Mucosa of stomach (tissue), 1 donor: ENCODE measurements at regions not wholly inside any gene's neighbourhood (a gene's known extent, or its start where the extent isn't known, plus 50 kb on each side); places are given as distances from the start of the nearest gene placed in this dataset.
"Not testable (repeated sequence)": the region's sequence is repeated elsewhere in the genome, so short reads cannot be mapped to it uniquely, and the experiment has no call there.

ENCODE experiments used
- H3K27me3 ChIP-seq: one replicate; pipeline ENCODE4 v1.7.0; 2013; ENCODE audit warnings: mild to moderate bottlenecking, low read length; ENCODE audit not compliant: control insufficient read depth, insufficient read depth
- H3K36me3 ChIP-seq: one replicate; pipeline ENCODE4 v1.7.0; 2013; ENCODE audit warnings: low read length; ENCODE audit not compliant: control insufficient read depth, insufficient read depth
- H3K4me1 ChIP-seq: one replicate; pipeline ENCODE4 v1.7.0; 2013; ENCODE audit warnings: mild to moderate bottlenecking, low read length; ENCODE audit not compliant: control insufficient read depth, insufficient read depth
- H3K4me3 ChIP-seq: one replicate; pipeline ENCODE4 v1.7.0; 2013; ENCODE audit warnings: low read length
- H3K9ac ChIP-seq: one replicate; pipeline ENCODE4 v1.7.0; 2013; ENCODE audit warnings: mild to moderate bottlenecking, low read length, moderate library complexity
- H3K9me3 ChIP-seq: one replicate; pipeline ENCODE4 v1.7.0; 2013; ENCODE audit warnings: mild to moderate bottlenecking, low read length, moderate library complexity; ENCODE audit not compliant: control insufficient read depth
- donor health status: Pancreatic carcinoma.

DNA sequence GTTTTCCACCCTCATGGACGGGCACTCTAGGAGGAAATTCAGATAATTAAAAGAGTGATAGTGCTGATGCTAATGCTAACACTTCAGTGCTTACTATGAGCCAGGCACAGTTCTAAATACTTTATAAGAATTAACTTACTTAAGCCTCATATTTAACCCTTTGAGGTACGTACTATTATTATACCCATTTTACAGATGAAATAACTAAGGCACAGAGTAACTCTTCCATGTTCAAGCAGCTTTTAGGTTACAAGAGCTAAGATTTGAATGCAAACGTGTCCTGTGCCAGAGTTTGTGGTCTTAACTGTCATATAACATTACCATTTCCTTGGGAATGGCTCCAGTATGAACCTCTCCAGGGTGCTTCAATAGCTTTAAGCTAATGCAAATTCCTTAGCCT is 114.7 kb upstream of the PRR23C start:
- no peaks in the 10 kb centered on the region for H3K4me1 ChIP-seq
- H3K9me3 ChIP-seq, result no peaks in the 10 kb centered on the region
- no peaks in the 10 kb centered on the region for H3K27me3 ChIP-seq
- H3K4me3 ChIP-seq, result no peak overlapping the region
- H3K36me3 ChIP-seq, result no peaks in the 10 kb centered on the region
- H3K9ac ChIP-seq, result no peak overlapping the region

DNA sequence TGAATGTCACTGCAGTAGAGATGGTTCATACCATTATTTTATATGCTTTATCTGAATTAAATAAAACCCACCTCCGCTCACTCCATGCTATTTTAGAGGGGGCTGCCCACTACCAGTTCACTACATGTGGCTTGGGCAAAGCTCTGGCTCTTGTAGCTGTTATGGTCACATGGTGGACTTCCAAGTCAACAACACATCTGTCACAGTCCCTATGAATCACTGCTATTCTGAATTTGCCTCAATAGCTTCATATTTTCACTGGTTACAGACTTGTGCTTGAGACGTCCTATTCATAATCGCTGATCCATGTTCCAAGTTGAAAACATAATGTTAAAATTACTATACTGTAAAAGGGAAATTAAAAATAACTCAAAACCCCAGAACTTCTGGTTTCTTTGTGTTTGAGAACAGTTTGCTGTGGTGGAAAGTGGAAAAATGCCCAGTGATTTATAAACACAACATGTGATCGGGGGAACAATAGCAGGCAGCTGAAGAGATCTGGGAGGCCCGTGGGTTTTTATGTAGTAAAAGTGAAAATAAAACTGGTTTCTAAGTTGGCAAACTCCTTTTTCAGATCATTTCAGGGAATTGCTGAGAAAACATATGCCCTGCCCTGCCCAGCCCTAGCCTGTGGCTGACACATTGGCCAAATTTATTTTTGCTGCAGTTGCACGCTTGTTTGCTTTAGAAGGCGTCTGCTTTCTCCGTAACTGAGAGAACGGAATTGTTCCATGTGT is 128.8 kb upstream of the PRR23C start:
- Histone ChIP-seq H3K4me1 (no peaks in the 10 kb centered on the region), H3K9ac (no peak overlapping the region), H3K36me3 (no peaks in the 10 kb centered on the region), H3K9me3 (no peaks in the 10 kb centered on the region), H3K27me3 (no peaks in the 10 kb centered on the region), H3K4me3 (peak overlapping the region; percentile 21)

DNA sequence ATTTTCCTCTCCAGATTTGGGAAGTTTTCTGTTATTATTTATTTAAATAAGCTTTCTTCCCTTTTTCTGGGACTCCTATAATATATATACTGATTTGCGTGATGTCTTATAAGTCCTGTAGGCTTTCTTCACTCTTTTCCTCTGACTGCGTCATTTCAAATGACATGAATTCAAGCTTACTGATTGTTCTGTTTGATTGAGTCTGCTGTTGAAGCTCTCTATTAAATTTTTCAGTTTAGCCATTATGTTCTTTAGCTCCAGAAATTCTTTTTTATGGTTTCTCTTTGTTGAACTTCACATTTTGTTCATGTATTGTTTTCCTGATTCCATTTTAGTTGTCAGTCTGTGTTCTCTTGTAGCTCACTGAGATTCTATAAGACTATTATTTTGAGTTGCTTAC is 135.8 kb upstream of the PRR23C start:
- Histone ChIP-seq H3K9ac (no peak overlapping the region), H3K36me3 (no peaks in the 10 kb centered on the region), H3K9me3 (no peaks in the 10 kb centered on the region), H3K4me1 (no peaks in the 10 kb centered on the region), H3K27me3 (no peaks in the 10 kb centered on the region), H3K4me3 (no peak overlapping the region)

DNA sequence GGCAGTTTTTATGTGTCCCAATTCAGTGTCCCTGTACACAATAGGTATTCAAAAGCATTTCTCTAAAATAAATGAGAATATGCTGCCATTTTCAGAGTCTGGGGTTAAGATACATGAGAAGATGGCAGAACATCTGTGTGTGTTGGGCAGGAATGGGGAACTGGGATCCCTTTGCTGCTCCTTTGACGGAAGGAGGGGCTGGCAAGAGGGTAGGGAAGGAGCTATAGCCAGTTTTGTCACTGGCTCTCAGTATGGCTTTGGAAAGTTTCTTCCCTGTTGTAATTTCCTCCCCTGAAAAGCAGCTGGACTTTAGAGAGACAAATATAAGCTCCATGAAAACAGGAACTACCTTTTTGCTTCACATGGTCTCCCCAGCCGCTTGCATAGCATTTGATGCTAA is 137.5 kb upstream of the PRR23C start:
- H3K9ac ChIP-seq, result no peak overlapping the region
- H3K9me3 ChIP-seq, result no peaks in the 10 kb centered on the region
- H3K4me1 ChIP-seq, result no peaks in the 10 kb centered on the region
- no peaks in the 10 kb centered on the region for H3K36me3 ChIP-seq
- no peak overlapping the region for H3K4me3 ChIP-seq
- H3K27me3 ChIP-seq, result no peaks in the 10 kb centered on the region

DNA sequence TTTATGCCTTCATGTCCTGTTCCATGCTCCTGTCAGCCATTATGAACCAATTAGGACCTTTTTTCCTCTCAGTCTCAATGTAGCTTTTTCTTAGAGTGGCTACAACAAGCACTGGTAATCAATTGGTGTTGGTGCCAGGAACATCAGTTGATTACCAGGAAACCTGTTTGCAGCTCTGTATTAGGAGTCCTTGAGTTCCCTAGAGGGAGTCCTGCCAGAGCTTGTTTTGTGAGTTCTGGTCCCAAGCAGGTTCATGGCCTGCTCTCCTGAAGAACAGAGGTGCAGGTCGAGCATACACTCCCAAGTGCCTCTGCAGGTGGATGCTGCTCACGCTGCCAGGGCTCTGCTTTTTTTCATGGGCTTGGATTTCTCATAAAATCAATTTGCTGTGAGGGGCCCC is 137.9 kb upstream of the PRR23C start:
- no peaks in the 10 kb centered on the region for H3K36me3 ChIP-seq
- no peaks in the 10 kb centered on the region for H3K9me3 ChIP-seq
- H3K9ac ChIP-seq, result no peak overlapping the region
- no peaks in the 10 kb centered on the region for H3K27me3 ChIP-seq
- H3K4me1 ChIP-seq, result no peaks in the 10 kb centered on the region
- no peak overlapping the region for H3K4me3 ChIP-seq

DNA sequence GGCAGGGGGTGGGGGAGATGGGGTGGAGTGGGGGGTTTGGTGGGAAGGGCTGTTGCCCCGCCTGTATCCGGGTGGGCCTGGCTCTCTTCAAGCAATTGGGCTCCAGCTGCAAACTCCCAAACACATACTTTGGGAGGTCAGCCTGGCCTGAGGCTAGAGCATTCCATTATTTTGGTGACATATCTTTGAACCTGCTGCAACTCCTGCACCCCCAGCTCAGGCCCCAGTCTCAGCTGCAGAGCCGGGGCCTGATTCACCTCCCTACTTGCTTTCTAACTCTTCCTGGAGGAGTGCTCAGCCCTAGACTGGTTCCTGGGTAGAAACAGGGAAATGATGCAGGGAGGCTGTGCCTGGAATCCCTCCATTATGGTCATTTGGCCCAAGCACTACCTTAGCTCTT is 140.8 kb upstream of the PRR23C start:
- Histone ChIP-seq H3K9me3 (no peaks in the 10 kb centered on the region), H3K4me3 (no peak overlapping the region), H3K36me3 (no peaks in the 10 kb centered on the region), H3K27me3 (no peaks in the 10 kb centered on the region), H3K4me1 (no peaks in the 10 kb centered on the region), H3K9ac (no peak overlapping the region)

DNA sequence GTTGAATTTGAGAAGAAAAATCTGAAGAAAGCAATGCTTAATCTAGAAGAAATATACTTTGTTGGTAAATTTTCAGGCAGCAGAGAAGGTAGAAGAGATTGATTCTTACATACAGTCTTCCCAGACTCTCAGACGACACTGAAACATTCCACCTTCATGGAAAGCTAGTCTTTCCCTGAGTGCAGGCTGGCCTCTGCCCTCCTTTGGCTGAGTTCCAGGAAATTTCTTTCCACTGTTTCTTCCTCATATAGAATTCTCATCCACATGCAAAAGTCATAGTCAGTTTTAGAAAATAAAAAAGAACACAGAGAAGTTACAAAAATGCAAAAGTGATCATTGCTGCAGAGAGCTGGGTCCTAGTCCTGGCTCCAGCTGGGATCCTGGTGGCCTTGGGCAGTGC is 142.5 kb upstream of the PRR23C start:
- H3K9ac ChIP-seq, result no peak overlapping the region
- no peaks in the 10 kb centered on the region for H3K4me1 ChIP-seq
- no peak overlapping the region for H3K4me3 ChIP-seq
- no peaks in the 10 kb centered on the region for H3K9me3 ChIP-seq
- H3K36me3 ChIP-seq, result no peaks in the 10 kb centered on the region
- no peaks in the 10 kb centered on the region for H3K27me3 ChIP-seq

DNA sequence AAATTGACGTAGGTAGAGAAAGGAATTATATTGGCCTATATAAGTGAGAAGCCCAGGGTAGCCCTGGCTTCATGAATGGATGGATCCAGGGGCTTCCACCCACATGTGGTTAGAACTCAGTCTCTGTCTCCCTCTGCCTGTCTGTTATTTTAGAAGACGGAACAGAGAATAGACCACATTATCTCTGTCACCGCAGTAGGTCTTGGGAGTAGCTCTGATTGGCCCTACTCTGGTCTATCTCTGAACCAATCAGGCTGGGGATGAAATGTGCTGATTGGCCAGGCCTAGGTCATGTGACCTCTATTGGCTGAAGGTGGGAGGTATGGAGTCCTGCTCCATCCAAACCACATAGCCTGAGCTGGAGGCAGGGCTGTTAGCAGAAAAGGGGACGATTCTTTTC is 143.0 kb upstream of the PRR23C start:
- H3K9ac ChIP-seq, result no peak overlapping the region
- no peaks in the 10 kb centered on the region for H3K9me3 ChIP-seq
- H3K4me3 ChIP-seq, result no peak overlapping the region
- no peaks in the 10 kb centered on the region for H3K4me1 ChIP-seq
- no peaks in the 10 kb centered on the region for H3K27me3 ChIP-seq
- no peaks in the 10 kb centered on the region for H3K36me3 ChIP-seq

DNA sequence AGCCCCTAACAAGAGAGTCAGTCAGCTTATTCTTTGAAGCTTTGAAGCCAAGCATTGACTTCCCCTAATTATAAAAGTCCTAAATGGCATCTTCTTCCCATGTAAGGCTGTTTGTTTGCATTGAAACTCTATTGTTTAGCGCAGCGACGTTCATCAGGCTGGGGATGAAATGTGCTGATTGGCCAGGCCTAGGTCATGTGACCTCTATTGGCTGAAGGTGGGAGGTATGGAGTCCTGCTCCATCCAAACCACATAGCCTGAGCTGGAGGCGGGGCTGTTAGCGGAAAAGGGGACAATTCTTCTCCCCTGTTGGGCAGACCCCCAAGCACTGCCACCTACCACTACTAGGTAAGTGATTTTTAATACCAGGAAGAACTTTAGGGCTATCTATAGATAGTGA is 145.3 kb upstream of the PRR23C start:
- Histone ChIP-seq H3K4me3 (no peak overlapping the region), H3K36me3 (no peaks in the 10 kb centered on the region), H3K27me3 (no peaks in the 10 kb centered on the region), H3K4me1 (no peaks in the 10 kb centered on the region), H3K9me3 (no peaks in the 10 kb centered on the region), H3K9ac (no peak overlapping the region)

DNA sequence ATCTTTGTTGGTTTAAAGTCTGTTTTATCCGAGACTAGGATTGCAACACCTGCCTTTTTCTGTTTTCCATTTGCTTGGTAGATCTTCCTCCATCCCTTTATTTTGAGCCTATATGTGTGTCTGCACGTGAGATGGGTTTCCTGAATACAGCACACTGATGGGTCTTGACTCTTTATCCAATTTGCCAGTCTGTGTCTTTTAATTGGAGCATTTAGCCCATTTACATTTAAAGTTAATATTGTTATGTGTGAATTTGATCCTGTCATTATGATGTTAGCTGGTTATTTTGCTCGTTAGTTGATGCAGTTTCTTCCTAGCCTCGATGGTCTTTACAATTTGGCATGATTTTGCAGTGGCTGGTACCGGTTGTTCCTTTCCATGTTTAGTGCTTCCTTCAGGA is 149.4 kb upstream of the MRPS22 start:
- H3K4me3 ChIP-seq, H3K9ac ChIP-seq, H3K36me3 ChIP-seq, H3K27me3 ChIP-seq, H3K9me3 ChIP-seq, H3K4me1 ChIP-seq: not testable (repeated sequence)

DNA sequence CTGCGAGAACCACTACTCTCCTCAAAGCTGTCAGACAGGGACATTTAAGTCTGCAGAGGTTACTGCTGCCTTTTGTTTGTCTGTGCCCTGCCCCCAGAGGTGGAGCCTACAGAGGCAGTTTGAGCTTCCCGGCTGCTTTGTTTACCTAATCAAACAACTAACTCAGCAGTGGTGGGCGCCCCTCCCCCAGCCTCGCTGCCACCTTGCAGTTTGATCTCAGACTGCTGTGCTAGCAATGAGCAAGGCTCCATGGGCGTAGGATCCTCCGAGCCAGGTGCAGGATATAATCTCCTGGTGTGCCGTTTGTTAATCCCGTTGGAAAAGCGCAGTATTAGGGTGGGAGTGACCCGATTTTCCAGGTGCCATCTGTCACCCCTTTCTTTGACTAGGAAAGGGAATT is 147.7 kb upstream of the MRPS22 start:
- not testable (repeated sequence) for H3K9me3 ChIP-seq, H3K36me3 ChIP-seq, H3K4me3 ChIP-seq, H3K4me1 ChIP-seq, H3K9ac ChIP-seq, H3K27me3 ChIP-seq

DNA sequence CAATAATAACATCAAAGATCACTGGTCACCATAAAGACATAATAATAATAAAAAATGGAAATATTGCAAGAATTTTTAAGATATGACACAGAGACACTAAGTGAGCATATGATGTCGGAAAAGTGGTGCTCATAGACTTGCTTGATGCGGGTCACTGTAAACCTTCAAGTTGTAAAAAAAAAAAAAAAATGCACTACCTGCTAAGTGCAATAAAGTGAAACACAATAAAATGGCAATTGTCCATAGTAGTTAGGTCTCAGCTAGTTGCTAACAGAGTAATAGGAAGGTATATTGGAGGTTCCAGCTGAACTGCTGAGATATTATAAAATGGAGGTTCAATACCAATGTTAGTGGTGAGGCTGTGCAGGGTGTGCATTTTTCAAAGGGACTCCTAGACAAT is 146.6 kb upstream of the MRPS22 start:
- no peaks in the 10 kb centered on the region for H3K27me3 ChIP-seq
- H3K4me1 ChIP-seq, result no peaks in the 10 kb centered on the region
- no peaks in the 10 kb centered on the region for H3K36me3 ChIP-seq
- no peaks in the 10 kb centered on the region for H3K9me3 ChIP-seq
- no peak overlapping the region for H3K4me3 ChIP-seq
- no peak overlapping the region for H3K9ac ChIP-seq

DNA sequence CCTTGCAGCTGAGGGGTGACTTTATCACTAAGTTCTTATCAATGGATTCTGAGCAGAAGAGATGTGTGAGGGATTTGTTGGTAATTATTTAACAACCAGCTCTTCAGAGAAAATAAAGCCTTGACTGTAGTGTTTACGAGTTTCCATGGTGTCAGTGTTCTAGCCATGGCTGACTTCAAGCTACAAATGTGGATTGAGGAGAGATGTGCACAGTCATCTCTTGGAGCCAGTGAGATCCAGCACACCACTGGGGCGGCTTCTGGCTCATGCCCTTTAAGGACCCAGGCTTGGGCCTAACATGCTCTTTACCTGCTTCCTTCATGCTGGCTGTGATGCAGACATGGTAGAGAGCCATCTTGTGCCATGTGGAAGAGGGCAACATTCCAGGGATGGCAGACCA is 145.6 kb upstream of the MRPS22 start:
- Histone ChIP-seq H3K9ac (no peak overlapping the region), H3K9me3 (no peaks in the 10 kb centered on the region), H3K27me3 (no peaks in the 10 kb centered on the region), H3K36me3 (no peaks in the 10 kb centered on the region), H3K4me3 (no peak overlapping the region), H3K4me1 (no peaks in the 10 kb centered on the region)
